Fibroblast of lung (primary cell): ENCODE measurements at regions not wholly inside any gene's neighbourhood (a gene's known extent, or its start where the extent isn't known, plus 50 kb on each side); places are given as distances from the start of the nearest gene placed in this dataset.

Experiments
- DNase-seq, 2 donors: peaks; one replicate each; pipeline versions ENCODE4 v3.0.0 to v3.0.0-alpha.2; 2010; ENCODE audit warnings: low read depth in 2 of 2
- H2AFZ ChIP-seq: 2 replicates; pipeline ENCODE4 v1.5.1; 2012; ENCODE audit warnings: low read length, control low read depth, inconsistent platforms
- H3K27ac ChIP-seq: 2 replicates; pipeline ENCODE4 v1.5.1; 2011; ENCODE audit warnings: low read length, control low read depth; ENCODE audit not compliant: insufficient read depth
- H3K27me3 ChIP-seq: 2 replicates; pipeline ENCODE4 v1.5.1; 2011; ENCODE audit warnings: mild to moderate bottlenecking, low read length; ENCODE audit not compliant: control insufficient read depth, insufficient read depth
- H3K36me3 ChIP-seq: 2 replicates; pipeline ENCODE4 v1.5.1; 2011; ENCODE audit warnings: low read length; ENCODE audit not compliant: control insufficient read depth, insufficient read depth
- H3K4me1 ChIP-seq: 2 replicates; pipeline ENCODE4 v1.5.1; 2011; ENCODE audit warnings: low read length; ENCODE audit not compliant: control insufficient read depth, insufficient read depth; ENCODE audit errors: extremely low read depth
- H3K4me2 ChIP-seq: 2 replicates; pipeline ENCODE4 v1.5.1; 2011; ENCODE audit warnings: low read length, control low read depth; ENCODE audit not compliant: insufficient read depth; ENCODE audit errors: extremely low read depth
- H3K4me3 ChIP-seq, 4 experiments: fragments of 200-600 bp in 1 of 4; sonication (generic) in 1 of 4; replicated peaks in 1 of 4; 2 replicates each; pipeline ENCODE4 v1.5.1; 2011 to 2016; ENCODE audit warnings: low read length in 4 of 4, low read depth in 3 of 4, mild to moderate bottlenecking in 3 of 4, control low read depth in 2 of 4, inconsistent platforms in 1 of 4, mixed read lengths in 1 of 4; ENCODE audit not compliant: insufficient read depth in 1 of 4; ENCODE audit errors: control extremely low read depth in 1 of 4
- H3K79me2 ChIP-seq: 2 replicates; pipeline ENCODE4 v1.5.1; 2012; ENCODE audit warnings: mild to moderate bottlenecking, low read length, inconsistent platforms; ENCODE audit not compliant: control insufficient read depth, insufficient read depth
- H3K9ac ChIP-seq: 2 replicates; pipeline ENCODE4 v1.5.1; 2011; ENCODE audit warnings: mild to moderate bottlenecking, low read length, control low read depth; ENCODE audit not compliant: insufficient read depth
- H3K9me3 ChIP-seq: 2 replicates; pipeline ENCODE4 v1.5.1; 2012; ENCODE audit warnings: low read depth, low read length; ENCODE audit not compliant: control insufficient read depth, insufficient read depth
- H4K20me1 ChIP-seq: 2 replicates; pipeline ENCODE4 v1.5.1; 2011; ENCODE audit warnings: low read length; ENCODE audit not compliant: control insufficient read depth, insufficient read depth; ENCODE audit errors: extremely low read depth
- CTCF ChIP-seq, 2 donors: IDR thresholded peaks in 1 of 2; conservative IDR thresholded peaks in 1 of 2; 1 replicate in 1 of 2; 2 replicates in 1 of 2; pipeline ENCODE4 v1.5.1; 2011 to 2012; ENCODE audit warnings: low read length in 2 of 2, control low read depth in 1 of 2, inconsistent platforms in 1 of 2, low read depth in 1 of 2, mild to moderate bottlenecking in 1 of 2
- EZH2 ChIP-seq: IDR thresholded peaks from 2 replicates; pipeline ENCODE4 v1.5.1; 2012; ENCODE audit warnings: low read length, control low read depth, mild to moderate bottlenecking; ENCODE audit errors: missing control alignments

DNA sequence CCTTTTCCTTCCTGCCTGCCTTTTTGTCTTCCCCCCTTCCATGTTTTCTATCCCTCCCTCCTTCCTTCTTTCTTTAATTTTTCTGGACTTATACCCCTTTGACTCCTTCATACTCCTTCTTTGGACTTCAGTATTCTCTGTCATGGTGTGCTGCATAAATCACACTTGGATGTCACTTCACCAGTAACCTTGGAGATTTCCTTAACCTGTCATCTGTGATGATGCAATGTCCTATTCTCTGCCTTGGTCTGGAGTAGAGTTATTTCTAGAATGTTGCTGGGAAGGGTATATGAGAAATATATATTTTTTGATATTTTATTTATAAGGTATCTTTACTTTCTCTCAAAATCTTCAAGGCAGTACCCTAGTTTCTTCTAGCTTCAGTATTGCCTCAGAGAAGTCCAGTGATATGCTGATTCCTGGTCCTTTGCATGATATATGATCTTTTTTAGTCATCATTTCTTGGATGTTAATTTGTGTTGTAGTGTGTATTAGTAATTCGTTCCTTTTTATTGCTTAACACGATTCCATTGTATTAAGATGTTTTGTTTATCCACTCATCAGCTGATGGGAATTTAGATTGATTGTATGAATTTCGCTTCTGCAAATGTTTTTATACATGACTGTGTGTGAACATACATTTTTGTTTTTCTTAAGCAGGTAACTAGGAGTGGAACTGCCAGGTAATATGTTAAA lies 206.9 kb upstream of the MBL2 start:
- Histone ChIP-seq H4K20me1 (no peaks in the 10 kb centered on the region), H3K79me2 (no peaks in the 10 kb centered on the region), H3K27ac (no peak overlapping the region), H3K9me3 (no peaks in the 10 kb centered on the region), H3K9ac (no peak overlapping the region), H3K4me2 (no peak overlapping the region), H3K4me1 (no peaks in the 10 kb centered on the region), H2AFZ (no peak overlapping the region), H3K36me3 (no peaks in the 10 kb centered on the region), H3K27me3 (no peaks in the 10 kb centered on the region), H3K4me3 (no peak overlapping the region)
- DNase-seq: no peak
- TF ChIP-seq EZH2 (no peak), CTCF (conservative IDR thresholded peaks at IDR 0.05 in 1 of 2, IDR thresholded peaks at IDR 0.05 in 1 of 2; ENCODE audit: low read depth in 1 of 2, low read length in 2 of 2) (no peak)

- Histone ChIP-seq H3K27me3 (no peaks in the 10 kb centered on the region), H3K9ac (no peak overlapping the region), H3K36me3 (no peaks in the 10 kb centered on the region), H3K4me2 (no peak overlapping the region), H4K20me1 (no peaks in the 10 kb centered on the region), H3K4me1 (no peaks in the 10 kb centered on the region), H3K9me3 (no peaks in the 10 kb centered on the region), H3K4me3 (no peak overlapping the region), H3K27ac (no peak overlapping the region), H2AFZ (no peak overlapping the region), H3K79me2 (no peaks in the 10 kb centered on the region)
- TF ChIP-seq EZH2 (no peak), CTCF (conservative IDR thresholded peaks at IDR 0.05 in 1 of 2, IDR thresholded peaks at IDR 0.05 in 1 of 2; ENCODE audit: low read depth in 1 of 2, low read length in 2 of 2) (no peak)
- DNase-seq: no peak
Measured at GRCh38 chr10:52977581-52977980, 205.0 kb upstream of the MBL2 start.

GRCh38 chr10:52967806-52968795 lies 195.5 kb upstream of the MBL2 start:
- H3K4me1 ChIP-seq: no peaks in the 10 kb centered on the region
- H3K4me2 ChIP-seq: no peak overlapping the region
- H2AFZ ChIP-seq: no peak overlapping the region
- no peaks in the 10 kb centered on the region for H3K79me2 ChIP-seq
- H3K36me3 ChIP-seq: no peaks in the 10 kb centered on the region
- no peaks in the 10 kb centered on the region for H3K27me3 ChIP-seq
- no peak overlapping the region for H3K27ac ChIP-seq
- no peak for TF ChIP-seq CTCF (conservative IDR thresholded peaks at IDR 0.05 in 1 of 2, IDR thresholded peaks at IDR 0.05 in 1 of 2; ENCODE audit: low read depth in 1 of 2, low read length in 2 of 2)
- TF ChIP-seq EZH2: no peak
- no peak overlapping the region for H3K4me3 ChIP-seq
- no peak overlapping the region for H3K9ac ChIP-seq
- H3K9me3 ChIP-seq: no peaks in the 10 kb centered on the region
- no peaks in the 10 kb centered on the region for H4K20me1 ChIP-seq
- no peak for DNase-seq
